ENCODE measurements at regions not wholly inside any gene's neighbourhood (a gene's known extent, or its start where the extent isn't known, plus 50 kb on each side); places are given as distances from the start of the nearest gene placed in this dataset.

GRCh38 chr2:240229603-240230235, 89.3 kb upstream of the OTOS start:
- no peaks in the 10 kb centered on the region for H3K79me2 ChIP-seq (ENCODE audit: insufficient read depth, low read length)
- no peaks in the 10 kb centered on the region for H3K27me3 ChIP-seq (ENCODE audit: insufficient read depth, low read length, poor library complexity)
- H3K9me3 ChIP-seq (ENCODE audit: insufficient read depth, low read length, severe bottlenecking), result peaks cover 19% of the 10 kb centered on the region
- H3K4me1 ChIP-seq (ENCODE audit: insufficient read depth, low read length), result no peaks in the 10 kb centered on the region
- ATAC-seq (ENCODE audit: insufficient read depth, low read depth) (no peak), DNase-seq (no peak)
- TF ChIP-seq EZH2 (IDR thresholded peaks at IDR 0.05; ENCODE audit: borderline replicate concordance, low read depth, low read length, severe bottlenecking) (no peak), CTCF (IDR thresholded peaks at IDR 0.05; ENCODE audit: borderline replicate concordance, extremely low read depth, low read length, poor library complexity, severe bottlenecking) (no peak)
- H3K27ac ChIP-seq (ENCODE audit: low read length), result no peak overlapping the region
- no peaks in the 10 kb centered on the region for H3K36me3 ChIP-seq (ENCODE audit: insufficient read depth, low read length)
- no peak overlapping the region for H3K4me3 ChIP-seq (ENCODE audit: low read depth in 1 of 2, low read length in 2 of 2)
- no peaks in the 10 kb centered on the region for H4K20me1 ChIP-seq (ENCODE audit: insufficient read depth, low read length)
- no peak overlapping the region for H3K4me2 ChIP-seq (ENCODE audit: insufficient read depth, low read length)
- no peak overlapping the region for H3K9ac ChIP-seq (ENCODE audit: low read depth, low read length)
- no peak overlapping the region for H2AFZ ChIP-seq (ENCODE audit: low read depth, low read length)

- TF ChIP-seq CTCF (IDR thresholded peaks at IDR 0.05; ENCODE audit: borderline replicate concordance, extremely low read depth, low read length, poor library complexity, severe bottlenecking) (no peak), EZH2 (IDR thresholded peaks at IDR 0.05; ENCODE audit: borderline replicate concordance, low read depth, low read length, severe bottlenecking) (no peak)
- Histone ChIP-seq H4K20me1 (ENCODE audit: insufficient read depth, low read length) (no peaks in the 10 kb centered on the region), H3K9me3 (ENCODE audit: insufficient read depth, low read length, severe bottlenecking) (peaks cover 19% of the 10 kb centered on the region), H3K27me3 (ENCODE audit: insufficient read depth, low read length, poor library complexity) (no peaks in the 10 kb centered on the region), H3K4me1 (ENCODE audit: insufficient read depth, low read length) (no peaks in the 10 kb centered on the region), H2AFZ (ENCODE audit: low read depth, low read length) (no peak overlapping the region), H3K36me3 (ENCODE audit: insufficient read depth, low read length) (no peaks in the 10 kb centered on the region), H3K27ac (ENCODE audit: low read length) (no peak overlapping the region), H3K4me2 (ENCODE audit: insufficient read depth, low read length) (no peak overlapping the region), H3K9ac (ENCODE audit: low read depth, low read length) (no peak overlapping the region), H3K79me2 (ENCODE audit: insufficient read depth, low read length) (no peaks in the 10 kb centered on the region), H3K4me3 (ENCODE audit: low read depth in 1 of 2, low read length in 2 of 2) (no peak overlapping the region)
- DNase-seq (no peak), ATAC-seq (ENCODE audit: insufficient read depth, low read depth) (no peak)
Measured at GRCh38 chr2:240230291-240230931, 90.0 kb upstream of the OTOS start.

- H3K36me3 ChIP-seq (ENCODE audit: insufficient read depth, low read length), result no peaks in the 10 kb centered on the region
- H3K79me2 ChIP-seq (ENCODE audit: insufficient read depth, low read length), result no peaks in the 10 kb centered on the region
- no peak overlapping the region for H2AFZ ChIP-seq (ENCODE audit: low read depth, low read length)
- no peak overlapping the region for H3K27ac ChIP-seq (ENCODE audit: low read length)
- DNase-seq (no peak), ATAC-seq (ENCODE audit: insufficient read depth, low read depth) (no peak)
- H3K9ac ChIP-seq (ENCODE audit: low read depth, low read length), result no peak overlapping the region
- TF ChIP-seq EZH2 (IDR thresholded peaks at IDR 0.05; ENCODE audit: borderline replicate concordance, low read depth, low read length, severe bottlenecking) (no peak), CTCF (IDR thresholded peaks at IDR 0.05; ENCODE audit: borderline replicate concordance, extremely low read depth, low read length, poor library complexity, severe bottlenecking) (no peak)
- no peaks in the 10 kb centered on the region for H4K20me1 ChIP-seq (ENCODE audit: insufficient read depth, low read length)
- H3K4me1 ChIP-seq (ENCODE audit: insufficient read depth, low read length), result no peaks in the 10 kb centered on the region
- H3K27me3 ChIP-seq (ENCODE audit: insufficient read depth, low read length, poor library complexity), result no peaks in the 10 kb centered on the region
- no peak overlapping the region for H3K4me3 ChIP-seq (ENCODE audit: low read depth in 1 of 2, low read length in 2 of 2)
- peaks cover 19% of the 10 kb centered on the region for H3K9me3 ChIP-seq (ENCODE audit: insufficient read depth, low read length, severe bottlenecking)
- no peak overlapping the region for H3K4me2 ChIP-seq (ENCODE audit: insufficient read depth, low read length)
Measured at GRCh38 chr2:240231838-240232244, 91.4 kb upstream of the OTOS start.
